Neural progenitor cell (in vitro differentiated cells): ENCODE measurements at regions not wholly inside any gene's neighbourhood (a gene's known extent, or its start where the extent isn't known, plus 50 kb on each side); places are given as distances from the start of the nearest gene placed in this dataset.

ENCODE experiments used
- DNase-seq: peaks from one replicate; pipeline ENCODE4 v3.0.0-alpha.2; 2016; ENCODE audit warnings: low spot score
- H2AFZ ChIP-seq: fragments of 200-600 bp; sonication (generic); replicated peaks from 2 replicates; pipeline ENCODE4 v1.6.1; 2016; ENCODE audit warnings: antibody characterized with exemption
- H3F3A ChIP-seq: fragments of 200-600 bp; sonication (generic); 2 replicates; pipeline ENCODE4 v1.6.1; 2016; ENCODE audit warnings: antibody characterized with exemption, low read depth
- H3K27ac ChIP-seq: fragments of 200-600 bp; sonication (generic); 2 replicates; pipeline ENCODE4 v1.5.1; 2016; ENCODE audit warnings: mild to moderate bottlenecking
- H3K27me3 ChIP-seq: fragments of 200-600 bp; sonication (generic); 2 replicates; pipeline ENCODE4 v1.6.1; 2016; ENCODE audit warnings: mild to moderate bottlenecking, moderate library complexity
- H3K36me3 ChIP-seq: fragments of 200-600 bp; sonication (generic); 2 replicates; pipeline ENCODE4 v1.5.1; 2016
- H3K4me1 ChIP-seq: fragments of 200-600 bp; sonication (generic); 2 replicates; pipeline ENCODE4 v1.6.1; 2016; ENCODE audit warnings: mixed run types
- H3K4me2 ChIP-seq: fragments of 200-600 bp; sonication (generic); 2 replicates; pipeline ENCODE4 v1.6.1; 2016
- H3K4me3 ChIP-seq: fragments of 200-600 bp; sonication (generic); 2 replicates; pipeline ENCODE4 v1.5.1; 2016
- H3K79me2 ChIP-seq: fragments of 200-600 bp; sonication (generic); 2 replicates; pipeline ENCODE4 v1.6.1; 2016; ENCODE audit warnings: low read depth
- H3K9ac ChIP-seq: fragments of 200-600 bp; sonication (generic); 2 replicates; pipeline ENCODE4 v1.6.1; 2016
- H3K9me3 ChIP-seq: fragments of 200-600 bp; sonication (generic); 2 replicates; pipeline ENCODE4 v1.5.1; 2016; ENCODE audit warnings: low read depth
- H4K20me1 ChIP-seq: fragments of 200-600 bp; sonication (generic); 2 replicates; pipeline ENCODE4 v1.6.1; 2016; ENCODE audit warnings: low read depth
- H3K27ac Mint-ChIP-seq: 3 replicates; pipeline ENCODE4 v1.8.0; 2021; ENCODE audit warnings: mixed read lengths
- H3K27me3 Mint-ChIP-seq: 2 replicates; pipeline ENCODE4 v1.8.0; 2022; ENCODE audit warnings: low read depth, mild to moderate bottlenecking, inconsistent platforms, moderate library complexity, mixed read lengths; ENCODE audit not compliant: insufficient read depth
- H3K36me3 Mint-ChIP-seq: 3 replicates; pipeline ENCODE4 v1.8.0; 2021; ENCODE audit warnings: mixed read lengths
- H3K4me1 Mint-ChIP-seq: 3 replicates; pipeline ENCODE4 v1.8.0; 2021; ENCODE audit warnings: mixed read lengths
- H3K4me3 Mint-ChIP-seq: 3 replicates; pipeline ENCODE4 v1.8.0; 2021; ENCODE audit warnings: mild to moderate bottlenecking, moderate library complexity, mixed read lengths
- H3K9me3 Mint-ChIP-seq: 3 replicates; pipeline ENCODE4 v1.8.0; 2020; ENCODE audit warnings: mixed read lengths
- EZH2 ChIP-seq: fragments of 200-600 bp; sonication (generic); IDR thresholded peaks from 2 replicates; pipeline ENCODE4 v1.6.1; 2017; ENCODE audit warnings: antibody characterized with exemption, mild to moderate bottlenecking, moderate library complexity
- EZH2phosphoT487 ChIP-seq: fragments of 200-600 bp; sonication (generic); IDR thresholded peaks from 2 replicates; pipeline ENCODE4 v1.6.1; 2017; ENCODE audit warnings: antibody characterized with exemption
- TF ChIP-seq, protein P1 (sequence below): fragments of 200-600 bp; sonication (generic); IDR thresholded peaks from 2 replicates; pipeline ENCODE4 v1.5.1; 2017; ENCODE audit warnings: antibody characterized with exemption, mild to moderate bottlenecking

DNA sequence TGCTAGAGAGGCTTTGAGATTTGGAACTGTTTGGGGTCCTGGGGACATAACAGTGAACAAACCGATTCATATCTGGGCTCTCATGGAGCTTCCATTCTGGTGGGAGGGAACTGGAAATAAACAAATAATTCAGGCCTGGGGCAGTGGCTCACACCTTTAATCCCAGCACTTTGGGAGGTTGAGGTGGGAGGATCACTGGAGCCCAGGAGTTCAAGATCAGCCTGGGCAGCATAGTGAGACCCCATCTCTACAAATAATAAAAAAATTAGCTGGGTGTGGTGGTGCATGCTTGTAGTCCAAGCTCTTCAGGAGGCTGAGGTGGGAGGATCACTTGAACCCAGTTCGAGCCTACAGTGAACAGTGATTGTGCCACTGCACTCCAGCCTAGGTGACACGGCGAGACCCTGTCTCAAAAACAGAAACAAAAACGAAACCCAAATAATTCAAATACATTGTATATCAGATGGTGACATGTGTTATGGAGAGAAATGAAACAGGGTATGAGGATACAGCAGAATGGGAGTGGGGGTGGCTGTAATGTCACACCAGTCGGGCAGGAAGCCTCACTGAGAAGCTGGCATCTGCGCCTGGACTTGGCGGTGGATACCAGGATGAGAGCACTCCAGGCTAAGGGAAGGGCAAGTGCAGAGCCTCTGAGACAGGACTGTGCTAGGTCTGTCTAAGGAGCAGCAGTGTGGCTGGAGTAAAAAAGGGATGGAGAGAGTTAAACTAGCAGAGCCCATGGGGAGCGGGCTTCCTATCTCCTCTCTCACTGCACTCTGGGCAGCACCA, 131.1 kb upstream of the ZNF536 start:
- H3K27me3 Mint-ChIP-seq, result peaks cover 8% of the 10 kb centered on the region
- no peaks in the 10 kb centered on the region for H3K27me3 ChIP-seq
- no peak overlapping the region for H3K9ac ChIP-seq
- H2AFZ ChIP-seq, result no peak overlapping the region
- H3K36me3 Mint-ChIP-seq, result no peaks in the 10 kb centered on the region
- no peaks in the 10 kb centered on the region for H4K20me1 ChIP-seq
- peaks cover 16% of the 10 kb centered on the region for H3K4me1 ChIP-seq
- H3K9me3 ChIP-seq, result no peaks in the 10 kb centered on the region
- no peak overlapping the region for H3K4me3 Mint-ChIP-seq
- H3K36me3 ChIP-seq, result no peaks in the 10 kb centered on the region
- peaks cover 25% of the 10 kb centered on the region for H3K4me1 Mint-ChIP-seq
- H3K4me3 ChIP-seq, result no peak overlapping the region
- H3K27ac ChIP-seq, result no peak overlapping the region
- H3K4me2 ChIP-seq, result no peak overlapping the region
- no peak overlapping the region for H3K27ac Mint-ChIP-seq
- H3F3A ChIP-seq, result no peaks in the 10 kb centered on the region
- DNase-seq, result no peak
- TF ChIP-seq EZH2 (no peak), EZH2phosphoT487 (no peak)
- TF ChIP-seq, protein P1, sequence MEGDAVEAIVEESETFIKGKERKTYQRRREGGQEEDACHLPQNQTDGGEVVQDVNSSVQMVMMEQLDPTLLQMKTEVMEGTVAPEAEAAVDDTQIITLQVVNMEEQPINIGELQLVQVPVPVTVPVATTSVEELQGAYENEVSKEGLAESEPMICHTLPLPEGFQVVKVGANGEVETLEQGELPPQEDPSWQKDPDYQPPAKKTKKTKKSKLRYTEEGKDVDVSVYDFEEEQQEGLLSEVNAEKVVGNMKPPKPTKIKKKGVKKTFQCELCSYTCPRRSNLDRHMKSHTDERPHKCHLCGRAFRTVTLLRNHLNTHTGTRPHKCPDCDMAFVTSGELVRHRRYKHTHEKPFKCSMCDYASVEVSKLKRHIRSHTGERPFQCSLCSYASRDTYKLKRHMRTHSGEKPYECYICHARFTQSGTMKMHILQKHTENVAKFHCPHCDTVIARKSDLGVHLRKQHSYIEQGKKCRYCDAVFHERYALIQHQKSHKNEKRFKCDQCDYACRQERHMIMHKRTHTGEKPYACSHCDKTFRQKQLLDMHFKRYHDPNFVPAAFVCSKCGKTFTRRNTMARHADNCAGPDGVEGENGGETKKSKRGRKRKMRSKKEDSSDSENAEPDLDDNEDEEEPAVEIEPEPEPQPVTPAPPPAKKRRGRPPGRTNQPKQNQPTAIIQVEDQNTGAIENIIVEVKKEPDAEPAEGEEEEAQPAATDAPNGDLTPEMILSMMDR, result no peak
- no peaks in the 10 kb centered on the region for H3K79me2 ChIP-seq
- H3K9me3 Mint-ChIP-seq, result no peaks in the 10 kb centered on the region

DNA sequence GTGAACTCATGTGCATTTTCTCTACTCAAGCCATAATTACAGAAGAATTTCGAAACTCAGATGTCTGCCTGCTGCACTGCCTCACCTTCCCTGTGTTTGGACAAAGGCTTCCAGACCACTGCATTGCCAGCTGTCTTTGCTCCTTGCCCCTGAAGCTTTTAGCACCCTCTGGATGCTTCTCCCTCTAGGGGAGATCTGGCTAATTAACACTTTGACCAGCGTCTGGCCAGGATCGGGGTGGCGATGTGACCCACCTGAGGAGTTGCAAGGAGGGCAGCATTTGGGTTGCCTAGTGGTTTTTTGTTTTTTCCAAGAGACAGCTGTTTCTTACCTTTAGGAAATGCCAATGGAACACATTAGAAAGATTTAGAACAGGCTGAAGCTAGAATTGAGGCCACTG, 127.7 kb upstream of the ZNF536 start:
- H3K36me3 Mint-ChIP-seq, result peaks cover 2% of the 10 kb centered on the region
- peaks cover 10% of the 10 kb centered on the region for H3K27me3 Mint-ChIP-seq
- Histone ChIP-seq H3K4me2 (no peak overlapping the region), H4K20me1 (no peaks in the 10 kb centered on the region), H3K27me3 (no peaks in the 10 kb centered on the region), H3K4me3 (no peak overlapping the region), H3K4me1 (no peaks in the 10 kb centered on the region), H3K36me3 (no peaks in the 10 kb centered on the region), H3K9ac (no peak overlapping the region), H3K9me3 (no peaks in the 10 kb centered on the region), H3F3A (no peaks in the 10 kb centered on the region), H3K79me2 (no peaks in the 10 kb centered on the region), H2AFZ (no peak overlapping the region), H3K27ac (no peak overlapping the region)
- no peaks in the 10 kb centered on the region for H3K9me3 Mint-ChIP-seq
- H3K4me1 Mint-ChIP-seq, result peaks cover 9% of the 10 kb centered on the region
- H3K27ac Mint-ChIP-seq, result no peak overlapping the region
- H3K4me3 Mint-ChIP-seq, result no peak overlapping the region
- TF ChIP-seq, protein P1, result no peak
- TF ChIP-seq EZH2 (no peak), EZH2phosphoT487 (no peak)
- no peak for DNase-seq

DNA sequence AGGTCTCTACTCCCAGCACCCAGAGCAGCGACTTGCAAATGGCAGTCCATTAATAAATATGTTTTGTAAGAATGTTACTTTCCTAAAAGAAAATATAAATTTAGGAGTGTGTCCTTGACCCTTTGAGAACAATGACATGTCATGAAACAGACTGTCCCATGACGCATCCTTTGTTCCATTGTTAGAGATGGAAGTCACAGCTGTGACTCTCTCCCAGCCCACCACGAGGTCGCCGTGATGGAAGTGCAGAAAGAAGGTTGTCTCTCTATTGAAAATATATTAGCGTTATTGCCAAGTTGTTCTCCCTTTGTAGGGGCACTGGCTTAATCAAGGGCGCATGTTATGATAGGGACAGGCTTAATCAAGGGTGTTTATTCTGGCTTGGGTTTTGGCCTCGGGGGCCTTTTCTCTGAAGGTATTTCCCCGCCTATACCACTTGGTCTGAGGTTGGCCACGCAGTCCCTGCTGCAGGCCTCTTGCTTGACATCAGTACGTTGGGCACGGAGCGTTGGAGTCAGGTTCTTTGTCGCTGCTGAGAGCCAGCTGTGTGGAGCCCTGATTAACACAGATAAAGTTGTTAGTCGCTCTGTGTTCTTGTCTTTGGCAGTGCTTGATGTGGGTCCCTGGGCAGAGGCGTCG, 126.7 kb upstream of the ZNF536 start:
- DNase-seq, result no peak
- Mint-ChIP-seq H3K9me3 (no peaks in the 10 kb centered on the region), H3K36me3 (peaks cover 2% of the 10 kb centered on the region), H3K27ac (no peak overlapping the region), H3K4me3 (no peak overlapping the region), H3K4me1 (peaks cover 12% of the 10 kb centered on the region), H3K27me3 (peaks cover 3% of the 10 kb centered on the region)
- Histone ChIP-seq H3K9me3 (no peaks in the 10 kb centered on the region), H3K4me3 (no peak overlapping the region), H3K79me2 (no peaks in the 10 kb centered on the region), H4K20me1 (no peaks in the 10 kb centered on the region), H2AFZ (no peak overlapping the region), H3F3A (no peaks in the 10 kb centered on the region), H3K4me2 (no peak overlapping the region), H3K27ac (no peak overlapping the region), H3K36me3 (no peaks in the 10 kb centered on the region), H3K27me3 (no peaks in the 10 kb centered on the region), H3K9ac (no peak overlapping the region), H3K4me1 (no peaks in the 10 kb centered on the region)
- TF ChIP-seq EZH2phosphoT487 (no peak), EZH2 (no peak)
- TF ChIP-seq, protein P1, result no peak
